CD14-positive monocyte (primary cell): ENCODE measurements at regions not wholly inside any gene's neighbourhood (a gene's known extent, or its start where the extent isn't known, plus 50 kb on each side); places are given as distances from the start of the nearest gene placed in this dataset.

ENCODE experiments used
- DNase-seq, 3 donors: peaks; one replicate each; pipeline ENCODE4 v3.0.0-alpha.2; 2011 to 2022
- H2AFZ ChIP-seq: 2 replicates; pipeline ENCODE4 v1.6.0; 2012; ENCODE audit warnings: mild to moderate bottlenecking, low read depth, low read length, inconsistent platforms; ENCODE audit not compliant: insufficient read depth, poor library complexity, severe bottlenecking
- H3K27ac ChIP-seq, 2 donors: 1 replicate in 1 of 2; 2 replicates in 1 of 2; pipeline ENCODE4 v1.5.1; 2012 to 2013; ENCODE audit warnings: low read length in 2 of 2, control low read depth in 1 of 2, inconsistent platforms in 1 of 2, low read depth in 1 of 2, mild to moderate bottlenecking in 1 of 2
- H3K27me3 ChIP-seq, 2 donors: one replicate each; pipeline versions ENCODE4 v1.6.0 to v1.6.1; 2011 to 2013; ENCODE audit warnings: low read length in 2 of 2; ENCODE audit not compliant: control insufficient read depth in 2 of 2, insufficient read depth in 2 of 2
- H3K36me3 ChIP-seq, 2 donors: replicated peaks in 1 of 2; 1 replicate in 1 of 2; 2 replicates in 1 of 2; pipeline versions ENCODE4 v1.5.1 to v1.6.1; 2012 to 2013; ENCODE audit warnings: low read length in 2 of 2, control low read depth in 1 of 2, inconsistent platforms in 1 of 2, mild to moderate bottlenecking in 1 of 2; ENCODE audit not compliant: insufficient read depth in 2 of 2, control insufficient read depth in 1 of 2
- H3K4me1 ChIP-seq, 2 donors: 1 replicate in 1 of 2; 2 replicates in 1 of 2; pipeline versions ENCODE4 v1.5.1 to v1.6.1; 2012 to 2013; ENCODE audit warnings: low read length in 2 of 2, control low read depth in 1 of 2, inconsistent platforms in 1 of 2, mild to moderate bottlenecking in 1 of 2, moderate library complexity in 1 of 2; ENCODE audit not compliant: insufficient read depth in 2 of 2, control insufficient read depth in 1 of 2
- H3K4me2 ChIP-seq: replicated peaks from 2 replicates; pipeline ENCODE3; 2012; ENCODE audit warnings: low read length, moderate library complexity, mild to moderate bottlenecking; ENCODE audit not compliant: poor library complexity, severe bottlenecking; ENCODE audit errors: extremely low read depth
- H3K4me3 ChIP-seq, 3 experiments: fragments of 200-600 bp in 1 of 3; sonication (generic) in 1 of 3; replicated peaks in 1 of 3; 1 replicate in 2 of 3; 2 replicates in 1 of 3; pipeline ENCODE4 v1.5.1; 2011 to 2013; ENCODE audit warnings: low read length in 3 of 3, mild to moderate bottlenecking in 3 of 3, control low read depth in 2 of 3, low read depth in 2 of 3, inconsistent platforms in 1 of 3, moderate library complexity in 1 of 3
- H3K79me2 ChIP-seq: 2 replicates; pipeline ENCODE4 v1.6.0; 2012; ENCODE audit warnings: mild to moderate bottlenecking, control low read depth, inconsistent platforms, low read length, moderate library complexity; ENCODE audit not compliant: insufficient read depth
- H3K9ac ChIP-seq: 2 replicates; pipeline ENCODE4 v1.6.0; 2017; ENCODE audit warnings: low read length, mild to moderate bottlenecking; ENCODE audit not compliant: insufficient read depth, poor library complexity, severe bottlenecking
- H3K9me3 ChIP-seq, 2 donors: replicated peaks in 1 of 2; 1 replicate in 1 of 2; 2 replicates in 1 of 2; pipeline versions ENCODE4 v1.5.1 to v1.6.1; 2012 to 2013; ENCODE audit warnings: low read length in 2 of 2, control low read depth in 1 of 2; ENCODE audit not compliant: control insufficient read depth in 1 of 2, insufficient read depth in 1 of 2
- H4K20me1 ChIP-seq: 2 replicates; pipeline ENCODE4 v1.6.0; 2012; ENCODE audit warnings: mild to moderate bottlenecking, low read length, control low read depth, moderate library complexity; ENCODE audit not compliant: insufficient read depth
- H3K27ac Mint-ChIP-seq, 7 donors: one replicate each; pipeline ENCODE4 v1.8.0; 2020; ENCODE audit warnings: mild to moderate bottlenecking in 7 of 7, mixed read lengths in 7 of 7, moderate library complexity in 6 of 7, inconsistent platforms in 2 of 7
- H3K27me3 Mint-ChIP-seq, 3 donors: one replicate each; pipeline ENCODE4 v1.8.0; 2021 to 2022; ENCODE audit warnings: low read depth in 3 of 3, mild to moderate bottlenecking in 3 of 3, mixed read lengths in 3 of 3, moderate library complexity in 3 of 3, inconsistent platforms in 1 of 3
- H3K36me3 Mint-ChIP-seq, 2 donors: one replicate each; pipeline ENCODE4 v1.8.0; 2020; ENCODE audit warnings: mixed read lengths in 2 of 2, inconsistent platforms in 1 of 2, mild to moderate bottlenecking in 1 of 2
- H3K4me1 Mint-ChIP-seq: one replicate; pipeline ENCODE4 v1.8.0; 2020; ENCODE audit warnings: mild to moderate bottlenecking, mixed read lengths
- H3K4me3 Mint-ChIP-seq, 2 donors: one replicate each; pipeline ENCODE4 v1.8.0; 2020; ENCODE audit warnings: mild to moderate bottlenecking in 2 of 2, mixed read lengths in 2 of 2, moderate library complexity in 1 of 2
- H3K9me3 Mint-ChIP-seq, 7 donors: one replicate each; pipeline ENCODE4 v1.8.0; 2020 to 2022; ENCODE audit warnings: mixed read lengths in 7 of 7, mild to moderate bottlenecking in 6 of 7, moderate library complexity in 6 of 7, inconsistent platforms in 2 of 7
- WGBS: methylation state at CpG from one replicate; pipeline ENCODE4 v1.1.5; 2013; ENCODE audit warnings: missing lambda C conversion rate; ENCODE audit not compliant: insufficient coverage; 5-methylcytosine and 5-hydroxymethylcytosine counted together
- intact Hi-C, 2 donors: fragments of 100-400 bp; cut with micrococcal nuclease; formaldehyde crosslinking; loops; one replicate each; pipeline versions ENCODE4 v1.15.0 to v1.15.1; 2023
- TF ChIP-seq, protein P1 (sequence below): fragments of 200-600 bp; IDR thresholded peaks from one replicate; pipeline ENCODE4 v1.8.0; 2022; ENCODE audit warnings: antibody characterized with exemption, mild to moderate bottlenecking

DNA sequence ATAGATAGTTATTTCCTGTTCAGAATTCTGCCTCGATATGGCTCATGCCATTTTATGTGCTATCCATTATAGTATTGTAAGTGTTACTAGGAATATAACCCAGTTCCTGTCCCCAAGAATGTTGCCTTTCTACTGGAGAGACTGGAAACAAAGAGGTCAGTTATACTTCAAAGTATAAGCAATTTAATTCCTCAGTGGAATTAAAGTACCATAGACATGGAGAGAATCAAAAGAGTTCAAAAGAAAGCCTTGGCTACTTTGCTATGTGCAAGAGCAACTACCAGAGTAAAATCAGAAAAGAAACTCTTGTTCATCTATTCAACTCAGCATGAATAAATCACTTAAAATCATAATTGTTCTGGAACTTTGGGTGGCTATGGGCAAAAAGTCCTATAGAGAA is 173.2 kb upstream of the EEA1 start:
- Histone ChIP-seq H3K4me3 (no peak overlapping the region), H3K36me3 (no peaks in the 10 kb centered on the region), H3K9ac (no peak overlapping the region), H4K20me1 (no peaks in the 10 kb centered on the region), H3K79me2 (no peaks in the 10 kb centered on the region), H3K27me3 (no peaks in the 10 kb centered on the region), H2AFZ (no peak overlapping the region), H3K9me3 (no peaks in the 10 kb centered on the region), H3K4me1 (peaks cover 5 to 6% of the 10 kb centered on the region in 2 donors), H3K27ac (no peak overlapping the region), H3K4me2 (no peak overlapping the region)
- Mint-ChIP-seq H3K4me3 (no peak overlapping the region), H3K9me3 (peaks cover 0 to 1% (median 0%) of the 10 kb centered on the region in 7 donors), H3K27me3 (no peaks in the 10 kb centered on the region), H3K36me3 (no peaks in the 10 kb centered on the region), H3K27ac (no peak overlapping the region), H3K4me1 (peaks cover 4% of the 10 kb centered on the region)
- TF ChIP-seq, protein P1, sequence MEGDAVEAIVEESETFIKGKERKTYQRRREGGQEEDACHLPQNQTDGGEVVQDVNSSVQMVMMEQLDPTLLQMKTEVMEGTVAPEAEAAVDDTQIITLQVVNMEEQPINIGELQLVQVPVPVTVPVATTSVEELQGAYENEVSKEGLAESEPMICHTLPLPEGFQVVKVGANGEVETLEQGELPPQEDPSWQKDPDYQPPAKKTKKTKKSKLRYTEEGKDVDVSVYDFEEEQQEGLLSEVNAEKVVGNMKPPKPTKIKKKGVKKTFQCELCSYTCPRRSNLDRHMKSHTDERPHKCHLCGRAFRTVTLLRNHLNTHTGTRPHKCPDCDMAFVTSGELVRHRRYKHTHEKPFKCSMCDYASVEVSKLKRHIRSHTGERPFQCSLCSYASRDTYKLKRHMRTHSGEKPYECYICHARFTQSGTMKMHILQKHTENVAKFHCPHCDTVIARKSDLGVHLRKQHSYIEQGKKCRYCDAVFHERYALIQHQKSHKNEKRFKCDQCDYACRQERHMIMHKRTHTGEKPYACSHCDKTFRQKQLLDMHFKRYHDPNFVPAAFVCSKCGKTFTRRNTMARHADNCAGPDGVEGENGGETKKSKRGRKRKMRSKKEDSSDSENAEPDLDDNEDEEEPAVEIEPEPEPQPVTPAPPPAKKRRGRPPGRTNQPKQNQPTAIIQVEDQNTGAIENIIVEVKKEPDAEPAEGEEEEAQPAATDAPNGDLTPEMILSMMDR: no peak
- no CpG with 5 or more reads among the region's 1 CpG for WGBS
- intact Hi-C loops: no loop called here
- no peak for DNase-seq

DNA sequence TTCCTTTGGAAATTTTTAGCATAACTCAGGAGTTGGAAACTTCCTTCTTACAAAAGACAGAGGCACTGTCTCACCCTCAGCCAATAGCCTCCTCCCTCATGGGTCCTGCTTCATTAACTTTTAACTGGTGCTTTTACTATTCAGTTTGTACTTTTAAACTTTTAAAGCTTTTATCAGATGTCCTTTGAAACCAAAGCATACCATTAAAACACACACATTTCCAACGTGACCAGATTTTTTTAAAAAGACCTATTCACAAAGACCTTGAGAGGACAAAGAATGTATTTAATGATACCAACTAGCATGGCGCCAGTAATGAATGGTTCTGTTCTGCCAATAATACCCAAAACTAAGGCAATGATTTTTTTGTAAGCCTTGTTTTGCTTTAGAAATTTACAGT is 173.6 kb upstream of the EEA1 start:
- Histone ChIP-seq H3K4me2 (no peak overlapping the region), H4K20me1 (no peaks in the 10 kb centered on the region), H3K4me3 (no peak overlapping the region), H3K27me3 (no peaks in the 10 kb centered on the region), H3K36me3 (no peaks in the 10 kb centered on the region), H3K9me3 (no peaks in the 10 kb centered on the region), H3K79me2 (no peaks in the 10 kb centered on the region), H3K4me1 (peaks cover 5 to 6% of the 10 kb centered on the region in 2 donors), H2AFZ (no peak overlapping the region), H3K9ac (no peak overlapping the region), H3K27ac (no peak overlapping the region)
- peaks cover 4% of the 10 kb centered on the region for H3K4me1 Mint-ChIP-seq
- TF ChIP-seq, protein P1: no peak
- no peak for DNase-seq
- H3K9me3 Mint-ChIP-seq: peaks cover 0 to 1% (median 0%) of the 10 kb centered on the region in 7 donors
- no peak overlapping the region for H3K4me3 Mint-ChIP-seq
- H3K36me3 Mint-ChIP-seq: no peaks in the 10 kb centered on the region
- peaks cover 0 to 2% (median 0%) of the 10 kb centered on the region in 3 donors for H3K27me3 Mint-ChIP-seq
- no peak overlapping the region for H3K27ac Mint-ChIP-seq
- intact Hi-C loops: no loop called here
- WGBS: no CpG with 5 or more reads among the region's 2 CpGs
